ENCODE measurements at regions not wholly inside any gene's neighbourhood (a gene's known extent, or its start where the extent isn't known, plus 50 kb on each side); places are given as distances from the start of the nearest gene placed in this dataset.

DNA sequence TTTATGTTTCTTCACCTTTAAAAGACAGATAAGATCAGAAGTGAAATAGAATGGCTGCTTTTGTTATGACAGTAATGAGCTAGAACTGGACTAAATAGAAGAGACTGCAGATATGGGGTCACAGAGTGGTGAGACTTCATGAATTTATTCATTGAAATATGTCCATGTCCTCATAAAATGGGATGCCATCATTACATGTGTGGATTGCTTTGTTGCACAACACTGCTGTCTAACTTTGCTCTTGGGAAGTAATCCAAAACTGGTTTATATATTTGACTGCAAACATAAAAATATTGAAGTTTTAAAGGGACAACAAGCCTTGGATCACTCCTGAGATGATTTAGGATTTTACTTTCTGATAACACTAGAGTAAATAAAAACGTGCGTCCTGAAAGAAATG is 209.2 kb upstream of the FAT4 start:
- no peak overlapping the region for H3K4me3 ChIP-seq (ENCODE audit: low read depth, low read length)
- TF ChIP-seq, protein P1, sequence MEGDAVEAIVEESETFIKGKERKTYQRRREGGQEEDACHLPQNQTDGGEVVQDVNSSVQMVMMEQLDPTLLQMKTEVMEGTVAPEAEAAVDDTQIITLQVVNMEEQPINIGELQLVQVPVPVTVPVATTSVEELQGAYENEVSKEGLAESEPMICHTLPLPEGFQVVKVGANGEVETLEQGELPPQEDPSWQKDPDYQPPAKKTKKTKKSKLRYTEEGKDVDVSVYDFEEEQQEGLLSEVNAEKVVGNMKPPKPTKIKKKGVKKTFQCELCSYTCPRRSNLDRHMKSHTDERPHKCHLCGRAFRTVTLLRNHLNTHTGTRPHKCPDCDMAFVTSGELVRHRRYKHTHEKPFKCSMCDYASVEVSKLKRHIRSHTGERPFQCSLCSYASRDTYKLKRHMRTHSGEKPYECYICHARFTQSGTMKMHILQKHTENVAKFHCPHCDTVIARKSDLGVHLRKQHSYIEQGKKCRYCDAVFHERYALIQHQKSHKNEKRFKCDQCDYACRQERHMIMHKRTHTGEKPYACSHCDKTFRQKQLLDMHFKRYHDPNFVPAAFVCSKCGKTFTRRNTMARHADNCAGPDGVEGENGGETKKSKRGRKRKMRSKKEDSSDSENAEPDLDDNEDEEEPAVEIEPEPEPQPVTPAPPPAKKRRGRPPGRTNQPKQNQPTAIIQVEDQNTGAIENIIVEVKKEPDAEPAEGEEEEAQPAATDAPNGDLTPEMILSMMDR (IDR thresholded peaks at IDR 0.05; ENCODE audit: insufficient read depth, low read length), result no peak
- peak; percentile 37 for DNase-seq (ENCODE audit: low read depth)

DNA sequence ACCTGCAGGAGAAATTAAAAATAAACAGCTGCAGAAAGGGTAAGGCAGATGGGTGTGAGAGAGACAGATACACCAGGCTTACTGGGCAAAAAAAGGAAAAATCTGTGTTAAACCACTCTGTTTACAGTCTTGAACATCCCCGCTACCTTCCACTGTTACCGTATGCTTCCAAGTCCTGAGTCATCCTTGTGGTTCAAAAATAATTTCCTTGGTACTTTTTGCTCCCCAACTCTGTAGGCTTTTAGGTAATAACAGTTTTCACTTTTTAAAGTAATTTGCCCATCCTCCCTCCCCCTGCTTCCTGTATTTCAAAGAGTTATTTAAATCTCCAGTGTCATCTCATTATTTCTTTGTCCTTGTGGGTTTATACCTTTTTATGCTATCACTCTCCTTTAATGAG is 210.1 kb upstream of the FAT4 start:
- TF ChIP-seq, protein P1 (IDR thresholded peaks at IDR 0.05; ENCODE audit: insufficient read depth, low read length), result no peak
- no peak for DNase-seq (ENCODE audit: low read depth)
- H3K4me3 ChIP-seq (ENCODE audit: low read depth, low read length), result no peak overlapping the region

DNA sequence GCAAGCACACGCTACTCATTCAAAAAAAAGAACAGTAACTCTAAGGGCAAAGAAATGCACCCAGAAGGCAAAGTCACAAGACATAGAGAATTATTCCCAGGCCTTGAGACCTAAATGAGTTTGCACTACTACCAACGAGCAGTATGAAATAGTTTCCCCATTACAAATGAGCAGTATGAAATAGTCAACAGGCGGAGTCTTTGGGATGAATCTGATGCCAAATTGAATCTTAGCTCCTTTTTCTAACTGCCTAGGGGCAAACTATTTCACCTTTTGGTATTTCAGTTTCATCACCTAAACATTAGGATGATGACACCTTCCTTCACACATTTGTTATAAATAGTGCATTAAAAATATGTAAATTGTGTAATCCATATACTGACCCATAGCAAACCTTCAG is 213.0 kb upstream of the FAT4 start:
- no peak overlapping the region for H3K4me3 ChIP-seq (ENCODE audit: low read depth, low read length)
- DNase-seq (ENCODE audit: low read depth), result peak; percentile 54
- TF ChIP-seq, protein P1 (IDR thresholded peaks at IDR 0.05; ENCODE audit: insufficient read depth, low read length), result no peak

DNA sequence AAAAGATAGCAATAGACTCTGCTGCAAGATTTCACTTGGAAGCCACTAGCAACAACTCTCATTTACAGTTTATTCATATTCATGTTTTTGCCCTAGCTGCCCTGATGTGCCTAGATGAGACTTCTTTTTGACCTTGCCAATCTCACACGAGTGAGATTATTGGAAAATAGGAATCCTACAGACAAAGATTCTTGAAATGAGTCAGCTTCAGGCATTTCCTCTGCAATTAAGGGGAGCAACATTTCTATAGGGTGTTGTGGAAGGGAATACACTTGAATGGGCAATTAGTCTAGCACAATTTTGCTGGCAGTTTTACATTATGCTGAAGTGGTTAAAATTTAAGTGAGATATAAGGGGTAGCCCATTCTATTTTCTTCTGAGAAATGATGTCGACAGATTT is 217.0 kb upstream of the FAT4 start:
- H3K4me3 ChIP-seq (ENCODE audit: low read depth, low read length), result no peak overlapping the region
- no peak for DNase-seq (ENCODE audit: low read depth)
- TF ChIP-seq, protein P1 (IDR thresholded peaks at IDR 0.05; ENCODE audit: insufficient read depth, low read length), result no peak

DNA sequence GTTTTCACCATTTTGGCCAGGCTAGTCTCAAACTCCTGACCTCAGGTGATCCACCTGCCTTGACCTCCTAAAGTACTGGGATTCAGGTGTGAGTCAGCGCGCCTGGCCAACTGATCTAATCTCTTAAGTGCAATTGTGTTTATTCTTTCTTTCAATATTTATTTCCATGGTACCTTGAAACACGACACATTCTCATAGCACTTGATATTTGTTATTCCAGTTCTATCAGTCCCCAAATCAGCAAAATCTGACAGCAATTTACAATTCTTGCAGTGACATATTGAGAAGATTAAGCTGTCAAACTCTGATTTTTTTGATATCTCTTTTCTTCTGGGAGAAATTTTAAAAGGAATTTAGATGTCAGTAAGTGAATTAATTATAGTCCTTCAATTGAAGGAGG is 218.1 kb upstream of the FAT4 start:
- no peak for DNase-seq (ENCODE audit: low read depth)
- TF ChIP-seq, protein P1 (IDR thresholded peaks at IDR 0.05; ENCODE audit: insufficient read depth, low read length), result no peak
- H3K4me3 ChIP-seq (ENCODE audit: low read depth, low read length), result no peak overlapping the region

DNA sequence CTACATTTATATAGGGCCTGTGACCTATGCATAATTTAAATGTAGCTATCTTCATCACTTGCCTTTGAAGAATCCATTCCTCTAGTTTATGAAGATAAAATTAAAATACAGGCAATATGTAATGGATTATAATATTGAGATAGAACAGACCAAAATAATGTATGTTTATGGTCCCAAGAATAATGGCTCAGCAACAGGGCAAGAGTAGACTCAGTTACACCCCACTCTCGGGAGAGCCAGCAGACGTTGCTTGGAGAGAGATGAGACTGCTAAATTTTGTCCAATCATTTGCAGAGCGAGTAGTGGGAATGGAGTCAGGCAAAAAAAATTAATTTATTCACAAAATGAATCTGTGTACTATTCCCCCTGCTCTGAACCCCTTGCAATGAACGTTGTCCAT is 223.2 kb upstream of the FAT4 start:
- TF ChIP-seq, protein P1 (IDR thresholded peaks at IDR 0.05; ENCODE audit: insufficient read depth, low read length), result no peak
- no peak overlapping the region for H3K4me3 ChIP-seq (ENCODE audit: low read depth, low read length)
- DNase-seq (ENCODE audit: low read depth), result no peak

DNA sequence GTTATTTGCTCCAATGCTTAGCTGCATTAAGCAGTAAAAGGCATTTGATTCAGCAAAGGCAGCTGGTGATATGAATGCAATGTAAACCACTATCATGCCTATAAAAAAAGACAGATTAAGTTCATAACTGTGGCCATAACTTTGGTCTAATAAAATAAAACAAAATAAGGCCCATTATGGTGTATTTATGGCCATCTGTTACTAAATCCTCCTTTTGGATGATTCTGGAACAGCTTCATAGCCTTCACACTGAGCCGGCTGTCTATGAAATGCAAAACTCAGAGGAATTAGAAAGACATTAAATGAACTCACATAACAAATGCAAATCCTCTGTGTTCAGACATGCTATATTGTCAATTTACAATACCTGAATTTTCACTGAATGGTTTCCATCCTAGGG is 223.7 kb upstream of the FAT4 start:
- no peak for DNase-seq (ENCODE audit: low read depth)
- H3K4me3 ChIP-seq (ENCODE audit: low read depth, low read length), result no peak overlapping the region
- TF ChIP-seq, protein P1 (IDR thresholded peaks at IDR 0.05; ENCODE audit: insufficient read depth, low read length), result no peak
